CD4-positive, alpha-beta T cell (primary cell): ENCODE measurements at regions not wholly inside any gene's neighbourhood (a gene's known extent, or its start where the extent isn't known, plus 50 kb on each side); places are given as distances from the start of the nearest gene placed in this dataset.

ENCODE experiments used
- ATAC-seq: fragments of 200-7000 bp; cut with Tn5 transposase; one replicate; pipeline ENCODE4 v1.10.0; 2022; ENCODE audit warnings: mild to moderate bottlenecking; ENCODE audit not compliant: poor library complexity
- CTCF ChIA-PET: fragments of 350-600 bp; sonication (Branson Sonifier 250); formaldehyde crosslinking; loops from one replicate; lab custom pipeline; 2021; ENCODE audit warnings: antibody characterized with exemption, inconsistent platforms; lab: Charles Lee
- POLR2A ChIA-PET: fragments of 350-600 bp; sonication (Branson Sonifier 250); formaldehyde crosslinking; loops from one replicate; lab custom pipeline; 2021; ENCODE audit warnings: antibody characterized with exemption, inconsistent platforms; lab: Charles Lee
- DNase-seq, 14 experiments: peaks; one replicate each; pipeline ENCODE4 v3.0.0-alpha.2; 2013 to 2020; ENCODE audit warnings: mixed read lengths in 2 of 14
- H3K27ac ChIP-seq, 2 donors: one replicate each; pipeline versions ENCODE4 v1.5.1 to v1.7.0; 2013; ENCODE audit warnings: low read length in 2 of 2, low read depth in 1 of 2, mild to moderate bottlenecking in 1 of 2
- H3K27me3 ChIP-seq, 2 experiments: 1 replicate in 1 of 2; 2 replicates in 1 of 2; pipeline versions ENCODE4 v1.6.1 to v1.7.0; 2013; ENCODE audit warnings: low read length in 2 of 2, control low read depth in 1 of 2, mild to moderate bottlenecking in 1 of 2, moderate library complexity in 1 of 2; ENCODE audit not compliant: insufficient read depth in 2 of 2, control insufficient read depth in 1 of 2
- H3K36me3 ChIP-seq: one replicate; pipeline ENCODE4 v1.6.1; 2013; ENCODE audit warnings: low read length, control low read depth; ENCODE audit not compliant: insufficient read depth
- H3K4me1 ChIP-seq: one replicate; pipeline ENCODE4 v1.6.1; 2013; ENCODE audit warnings: low read length, control low read depth; ENCODE audit not compliant: insufficient read depth
- H3K4me3 ChIP-seq: one replicate; pipeline ENCODE4 v1.5.1; 2013; ENCODE audit warnings: mild to moderate bottlenecking, low read length, moderate library complexity
- H3K9me3 ChIP-seq, 2 experiments: 1 replicate in 1 of 2; 2 replicates in 1 of 2; pipeline versions ENCODE4 v1.6.1 to v1.7.0; 2013; ENCODE audit warnings: low read length in 2 of 2, mild to moderate bottlenecking in 2 of 2, control low read depth in 1 of 2, moderate library complexity in 1 of 2; ENCODE audit not compliant: control insufficient read depth in 1 of 2, insufficient read depth in 1 of 2
- H3K27ac Mint-ChIP-seq: one replicate; pipeline ENCODE4 v1.8.0; 2020; ENCODE audit warnings: mixed read lengths
- H3K27me3 Mint-ChIP-seq: one replicate; pipeline ENCODE4 v1.8.0; 2021; ENCODE audit warnings: mixed read lengths
- H3K36me3 Mint-ChIP-seq: one replicate; pipeline ENCODE4 v1.8.0; 2021; ENCODE audit warnings: low read depth, mixed read lengths
- H3K4me1 Mint-ChIP-seq: one replicate; pipeline ENCODE4 v1.8.0; 2021; ENCODE audit warnings: low read depth, mixed read lengths
- H3K4me3 Mint-ChIP-seq: one replicate; pipeline ENCODE4 v1.8.0; 2020; ENCODE audit warnings: mild to moderate bottlenecking, mixed read lengths
- H3K9me3 Mint-ChIP-seq: one replicate; pipeline ENCODE4 v1.8.0; 2020; ENCODE audit warnings: mixed read lengths
- CTCF ChIP-seq: fragments of 200-600 bp; IDR thresholded peaks from one replicate; pipeline ENCODE4 v1.8.0; 2022; ENCODE audit warnings: antibody characterized with exemption, mild to moderate bottlenecking
- intact Hi-C, 2 experiments: fragments of 100-400 bp; cut with DNase I in 1 of 2; cut with micrococcal nuclease in 1 of 2; formaldehyde crosslinking; loops; one replicate each; pipeline versions ENCODE4 v1.15.1 to v1.9.0; 2023 to 2025; cut with DNase I, micrococcal nuclease

DNA sequence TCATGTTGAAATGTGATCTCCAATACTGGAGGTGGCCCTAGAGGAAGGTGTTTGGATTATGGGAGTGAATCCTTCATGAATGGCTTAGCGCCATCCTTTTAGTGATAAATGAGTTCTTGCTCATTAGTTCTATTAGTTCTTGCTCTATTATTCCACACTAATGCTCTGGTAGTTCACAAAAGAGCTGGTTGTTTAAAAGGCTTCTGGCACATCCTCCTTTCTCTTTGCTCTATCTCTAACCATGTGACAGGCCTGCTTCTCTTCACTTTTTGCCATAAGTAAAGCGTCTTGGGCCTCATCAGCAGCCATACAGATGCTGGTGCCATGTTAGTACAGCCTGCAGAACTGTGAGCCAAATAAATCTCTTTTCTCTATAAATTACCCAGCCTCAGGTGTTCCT, 469.9 kb downstream of the GUCY1A2 start:
- Mint-ChIP-seq H3K27me3 (no peaks in the 10 kb centered on the region), H3K27ac (no peak overlapping the region), H3K4me3 (no peak overlapping the region), H3K36me3 (no peaks in the 10 kb centered on the region), H3K4me1 (no peaks in the 10 kb centered on the region), H3K9me3 (peaks cover 3% of the 10 kb centered on the region)
- H3K27me3 ChIP-seq: no peaks in the 10 kb centered on the region
- H3K9me3 ChIP-seq: peaks cover 0 to 19% of the 10 kb centered on the region in 2 experiments
- no peak overlapping the region for H3K4me3 ChIP-seq
- intact Hi-C loops: no loop called here
- ATAC-seq (no peak), DNase-seq (no peak)
- H3K4me1 ChIP-seq: no peaks in the 10 kb centered on the region
- no peak overlapping the region for H3K27ac ChIP-seq
- no peak for TF ChIP-seq CTCF
- CTCF ChIA-PET: no interaction called here
- POLR2A ChIA-PET: no interaction called here
- no peaks in the 10 kb centered on the region for H3K36me3 ChIP-seq

DNA sequence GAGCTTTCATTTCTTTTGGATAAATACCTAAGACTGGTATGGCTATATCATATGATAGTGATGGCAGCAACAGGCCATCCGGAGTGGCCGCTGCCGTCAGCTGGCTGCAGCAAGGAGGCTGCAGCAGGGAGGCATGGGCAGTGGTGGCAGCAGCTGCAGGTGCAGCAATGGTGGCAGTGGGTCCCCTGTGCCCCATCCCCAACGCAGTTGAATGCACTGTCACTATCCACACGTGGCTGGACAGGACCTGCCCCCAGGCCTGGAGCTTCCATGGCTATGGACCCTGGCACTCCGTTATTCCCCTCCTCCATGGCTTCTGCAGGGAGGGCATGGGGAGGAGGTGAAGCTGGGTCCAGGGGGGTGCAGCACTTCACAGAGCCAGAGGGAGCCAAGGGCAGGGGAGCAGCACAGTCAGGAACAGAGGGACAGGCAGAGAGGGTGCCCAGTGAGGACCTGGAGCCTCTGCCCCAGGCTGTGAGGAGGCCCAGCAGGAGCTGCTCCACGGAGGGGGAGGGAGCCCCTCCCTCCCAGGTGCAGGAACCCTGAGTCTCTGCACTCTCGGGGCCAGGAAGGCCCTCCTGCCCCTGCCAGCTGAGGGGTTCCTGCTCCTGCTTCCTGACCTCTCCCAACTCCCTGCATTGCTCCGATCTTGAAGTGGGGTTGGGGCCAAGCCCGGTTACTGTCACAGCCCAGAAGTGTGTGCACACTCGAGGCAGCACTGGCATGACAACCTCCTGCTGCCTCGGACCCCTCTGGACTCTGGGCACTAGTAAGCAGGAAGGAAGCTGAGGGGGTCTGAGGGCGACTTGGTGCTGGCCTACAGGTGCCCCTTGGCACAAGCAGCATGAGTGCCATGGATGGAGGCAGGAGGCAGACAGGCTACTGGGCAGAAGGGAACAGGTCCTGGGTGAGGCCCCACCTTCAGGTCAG, 466.3 kb downstream of the GUCY1A2 start:
- H3K9me3 ChIP-seq: peaks cover 4 to 21% of the 10 kb centered on the region in 2 experiments
- no peaks in the 10 kb centered on the region for H3K4me1 Mint-ChIP-seq
- no peak overlapping the region for H3K4me3 Mint-ChIP-seq
- intact Hi-C loops: no loop called here
- no peak for TF ChIP-seq CTCF
- ChIA-PET POLR2A (no interaction called here), CTCF (interaction anchor here (0.5 kb wide), 1 partner anchor 456 kb away, joined by 4 read pairs; no protein-coding TSS in a partner anchor)
- H3K4me3 ChIP-seq: no peak overlapping the region
- no peaks in the 10 kb centered on the region for H3K36me3 Mint-ChIP-seq
- no peaks in the 10 kb centered on the region for H3K36me3 ChIP-seq
- H3K27me3 Mint-ChIP-seq: no peaks in the 10 kb centered on the region
- no peak overlapping the region for H3K27ac Mint-ChIP-seq
- no peaks in the 10 kb centered on the region for H3K27me3 ChIP-seq
- no peak for ATAC-seq
- no peak for DNase-seq
- H3K4me1 ChIP-seq: no peaks in the 10 kb centered on the region
- no peak overlapping the region for H3K27ac ChIP-seq
- H3K9me3 Mint-ChIP-seq: peaks cover 9% of the 10 kb centered on the region

- Histone ChIP-seq H3K36me3 (no peaks in the 10 kb centered on the region), H3K9me3 (peaks cover 4 to 21% of the 10 kb centered on the region in 2 experiments), H3K27ac (no peak overlapping the region), H3K4me3 (no peak overlapping the region), H3K27me3 (no peaks in the 10 kb centered on the region), H3K4me1 (no peaks in the 10 kb centered on the region)
- no peak for DNase-seq
- Mint-ChIP-seq H3K4me3 (no peak overlapping the region), H3K27ac (no peak overlapping the region), H3K9me3 (peaks cover 9% of the 10 kb centered on the region), H3K4me1 (no peaks in the 10 kb centered on the region), H3K27me3 (no peaks in the 10 kb centered on the region), H3K36me3 (no peaks in the 10 kb centered on the region)
- no peak for ATAC-seq
- CTCF ChIA-PET: no interaction called here
- intact Hi-C loops: no loop called here
- TF ChIP-seq CTCF: no peak
- POLR2A ChIA-PET: no interaction called here
These were observed 465.5 kb downstream of the GUCY1A2 start for GRCh38 chr11:106552694-106553203.
